ENCODE measurements at regions not wholly inside any gene's neighbourhood (a gene's known extent, or its start where the extent isn't known, plus 50 kb on each side); places are given as distances from the start of the nearest gene placed in this dataset.

DNA sequence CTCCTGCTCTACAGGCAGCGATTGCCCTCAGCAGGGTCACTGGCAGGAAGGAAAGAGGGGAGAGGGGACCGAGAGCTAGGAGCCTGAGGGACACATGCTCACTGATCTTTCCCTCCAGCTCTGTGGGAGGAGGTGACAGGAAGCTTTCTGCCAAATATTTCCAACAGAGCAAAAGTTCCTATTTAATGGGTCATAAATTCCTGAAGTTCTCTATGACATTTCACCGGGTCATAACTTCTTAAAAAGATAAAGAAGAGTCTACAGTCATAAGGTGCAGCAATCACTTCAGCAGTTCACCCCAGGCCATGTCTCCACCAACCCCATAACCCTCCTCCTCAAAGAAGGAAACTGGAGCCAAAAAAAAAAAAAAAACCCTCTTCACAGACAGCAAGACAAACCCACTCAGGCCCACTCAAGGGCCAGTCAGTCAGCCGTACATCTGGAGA is 481.1 kb downstream of the NR2F1-AS1 start:
- TF ChIP-seq, protein P1, sequence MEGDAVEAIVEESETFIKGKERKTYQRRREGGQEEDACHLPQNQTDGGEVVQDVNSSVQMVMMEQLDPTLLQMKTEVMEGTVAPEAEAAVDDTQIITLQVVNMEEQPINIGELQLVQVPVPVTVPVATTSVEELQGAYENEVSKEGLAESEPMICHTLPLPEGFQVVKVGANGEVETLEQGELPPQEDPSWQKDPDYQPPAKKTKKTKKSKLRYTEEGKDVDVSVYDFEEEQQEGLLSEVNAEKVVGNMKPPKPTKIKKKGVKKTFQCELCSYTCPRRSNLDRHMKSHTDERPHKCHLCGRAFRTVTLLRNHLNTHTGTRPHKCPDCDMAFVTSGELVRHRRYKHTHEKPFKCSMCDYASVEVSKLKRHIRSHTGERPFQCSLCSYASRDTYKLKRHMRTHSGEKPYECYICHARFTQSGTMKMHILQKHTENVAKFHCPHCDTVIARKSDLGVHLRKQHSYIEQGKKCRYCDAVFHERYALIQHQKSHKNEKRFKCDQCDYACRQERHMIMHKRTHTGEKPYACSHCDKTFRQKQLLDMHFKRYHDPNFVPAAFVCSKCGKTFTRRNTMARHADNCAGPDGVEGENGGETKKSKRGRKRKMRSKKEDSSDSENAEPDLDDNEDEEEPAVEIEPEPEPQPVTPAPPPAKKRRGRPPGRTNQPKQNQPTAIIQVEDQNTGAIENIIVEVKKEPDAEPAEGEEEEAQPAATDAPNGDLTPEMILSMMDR (IDR thresholded peaks at IDR 0.05) = no peak
- TF ChIP-seq POLR2A (IDR thresholded peaks at IDR 0.05) = no peak

All from thyroid gland (tissue), 4 donors.